ENCODE measurements at regions not wholly inside any gene's neighbourhood (a gene's known extent, or its start where the extent isn't known, plus 50 kb on each side); places are given as distances from the start of the nearest gene placed in this dataset.
"Not testable (repeated sequence)": the region's sequence is repeated elsewhere in the genome, so short reads cannot be mapped to it uniquely, and the experiment has no call there.

- DNase-seq: not testable (repeated sequence)
Observed at GRCh38 chr7:9552431-9552830, 1119.0 kb downstream of the NXPH1 start.

- no peak for DNase-seq
Observed at GRCh38 chr7:9557853-9558252, 1124.4 kb downstream of the NXPH1 start.

GRCh38 chr7:9575716-9576115 lies 1142.3 kb downstream of the NXPH1 start:
- no peak for DNase-seq

- no peak for DNase-seq
Observed at GRCh38 chr7:9582824-9583223, 1149.4 kb downstream of the NXPH1 start.

- DNase-seq: no peak
Observed at GRCh38 chr7:9598411-9598810, 1165.0 kb downstream of the NXPH1 start.

GRCh38 chr7:9600974-9601373 lies 1167.6 kb downstream of the NXPH1 start:
- DNase-seq: no peak

- DNase-seq: no peak
Observed at GRCh38 chr7:9603291-9603690, 1169.9 kb downstream of the NXPH1 start.

DNA sequence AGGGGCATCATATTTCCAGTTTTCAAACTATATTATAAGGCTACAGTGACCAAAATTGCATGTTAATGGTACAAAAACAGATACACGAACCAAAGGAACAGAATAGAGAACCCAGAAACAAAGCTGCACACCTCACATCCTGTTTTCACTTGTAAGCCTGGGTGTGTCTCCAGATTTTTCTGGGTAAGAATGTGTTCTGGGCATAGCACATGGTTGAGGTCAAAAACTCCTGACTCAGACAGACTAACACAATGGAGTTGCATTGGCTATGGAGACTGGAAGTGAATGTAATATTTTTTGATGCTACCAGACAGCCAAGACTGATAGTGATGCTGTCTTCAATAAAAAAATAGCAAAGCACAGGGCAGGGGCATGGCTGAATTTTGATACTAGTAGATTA lies 1175.2 kb downstream of the NXPH1 start:
- DNase-seq: no peak

GRCh38 chr7:9620899-9621298 lies 1187.5 kb downstream of the NXPH1 start:
- DNase-seq: not testable (repeated sequence)

DNA sequence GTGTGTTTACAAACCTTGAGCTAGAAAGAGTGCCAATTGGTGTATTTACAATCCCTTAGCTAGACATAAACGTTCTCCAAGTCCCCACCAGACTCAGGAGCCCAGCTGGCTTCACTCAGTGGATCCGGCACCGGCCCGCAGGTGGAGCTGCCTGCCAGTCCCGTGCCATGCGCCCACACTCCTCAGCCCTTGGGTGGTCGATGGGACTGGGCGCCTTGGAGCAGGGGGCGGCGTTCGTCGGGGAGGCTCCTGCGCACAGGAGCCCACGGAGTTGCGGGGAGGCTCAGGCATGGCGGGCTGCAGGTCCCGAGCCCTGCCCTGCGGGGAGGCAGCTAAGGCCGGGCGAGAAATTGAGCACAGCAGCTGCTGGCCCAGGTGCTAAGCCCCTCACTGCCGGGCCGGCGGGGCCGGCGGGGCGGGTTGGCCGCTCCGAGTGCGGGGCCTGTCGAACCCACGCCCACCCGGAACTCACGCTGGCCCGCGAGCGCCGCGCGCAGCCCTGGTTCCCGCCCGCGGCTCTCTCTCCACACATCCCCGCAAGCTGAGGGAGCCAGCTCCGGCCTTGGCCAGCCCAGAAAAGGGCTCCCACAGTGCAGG lies 1188.0 kb downstream of the NXPH1 start:
- not testable (repeated sequence) for DNase-seq

GRCh38 chr7:9621927-9622326 lies 1188.5 kb downstream of the NXPH1 start:
- DNase-seq: no peak

DNA sequence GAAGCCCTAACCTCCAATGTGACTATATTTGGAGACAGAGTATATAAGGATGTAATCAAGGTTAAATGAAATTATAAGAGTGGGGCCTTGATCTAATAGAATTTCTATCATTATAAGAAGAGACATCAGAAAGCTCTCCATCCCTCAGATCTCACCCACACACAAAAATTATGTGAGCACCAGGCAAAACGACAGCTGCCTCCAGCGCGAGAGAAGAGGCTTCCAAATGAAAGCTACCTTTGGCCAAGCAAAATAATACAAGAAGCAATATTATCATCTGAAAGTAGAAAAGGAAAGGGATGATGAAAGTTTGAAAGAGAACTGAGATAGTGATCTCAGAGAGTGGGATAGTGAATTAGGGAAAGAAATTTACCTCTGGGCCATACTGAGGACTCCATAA lies 1192.5 kb downstream of the NXPH1 start:
- no peak for DNase-seq

- DNase-seq: no peak
Observed at GRCh38 chr7:9645756-9646155, 1212.3 kb downstream of the NXPH1 start.

DNA sequence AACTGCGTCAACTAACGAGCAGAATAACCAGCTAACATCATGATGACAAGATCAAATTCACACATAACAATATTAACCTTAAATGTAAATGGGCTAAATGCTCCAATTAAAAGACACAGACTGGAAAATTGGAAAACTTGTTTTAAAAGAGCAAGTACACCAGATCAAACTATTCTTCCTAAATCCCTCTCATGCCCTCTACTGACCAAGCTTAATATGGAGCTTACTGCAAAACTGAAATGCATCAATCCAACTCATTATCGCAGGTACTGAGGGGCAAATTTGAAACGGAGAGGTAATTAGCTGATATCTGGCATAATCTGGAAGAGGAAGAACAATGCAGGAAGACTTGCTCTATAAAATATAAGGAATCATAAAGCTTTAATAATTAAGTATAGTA lies 1223.8 kb downstream of the NXPH1 start:
- DNase-seq: no peak

GRCh38 chr7:9671979-9672917 lies 1238.8 kb downstream of the NXPH1 start:
- no peak for DNase-seq

- DNase-seq: no peak
Observed at GRCh38 chr7:9680713-9681112, 1247.3 kb downstream of the NXPH1 start.

GRCh38 chr7:9681284-9681683 lies 1247.9 kb downstream of the NXPH1 start:
- DNase-seq: no peak

DNA sequence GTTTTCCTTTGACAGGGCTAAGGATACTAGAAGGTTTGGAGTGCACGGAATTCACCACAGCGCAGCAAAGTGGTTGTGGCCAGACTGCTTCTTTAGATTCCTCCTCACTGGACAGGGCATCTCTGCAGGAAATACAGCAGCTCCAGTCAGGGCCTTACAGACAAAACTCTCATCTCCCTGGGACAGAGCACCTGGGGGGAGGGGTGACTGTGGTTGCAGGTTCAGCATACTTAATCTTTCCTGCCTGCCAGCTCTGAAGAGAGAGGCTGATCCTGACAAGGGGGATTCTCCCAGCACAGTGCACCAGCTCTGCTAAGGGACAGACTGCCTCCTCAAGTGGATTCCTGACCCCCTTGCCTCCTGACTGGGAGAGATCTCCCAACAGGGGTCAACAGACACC lies 1257.9 kb downstream of the NXPH1 start:
- DNase-seq: no peak

- no peak for DNase-seq
Observed at GRCh38 chr7:9698375-9698774, 1265.0 kb downstream of the NXPH1 start.

DNA sequence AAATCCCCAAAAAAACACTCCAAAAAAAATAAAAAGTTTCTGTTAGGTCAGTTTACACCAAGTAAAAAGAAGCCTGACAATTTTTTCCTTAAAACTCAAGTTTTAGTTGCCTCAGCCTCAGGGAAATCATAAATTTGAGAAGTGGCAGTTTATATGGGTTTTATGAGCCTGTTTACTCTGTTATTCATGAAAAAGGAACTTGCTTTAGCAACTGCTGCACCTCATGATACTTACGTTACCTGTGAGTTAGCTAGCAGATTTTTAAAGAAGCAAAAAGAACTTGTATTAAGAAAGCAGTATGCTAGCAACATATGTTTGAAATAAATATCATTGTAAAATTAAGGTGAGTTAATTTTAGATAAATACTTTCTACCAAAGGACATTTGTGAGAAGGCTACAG lies 1264.5 kb upstream of the PHF14 start:
- DNase-seq: no peak

- no peak for DNase-seq
Observed at GRCh38 chr7:9711259-9711918, 1262.3 kb upstream of the PHF14 start.

DNA sequence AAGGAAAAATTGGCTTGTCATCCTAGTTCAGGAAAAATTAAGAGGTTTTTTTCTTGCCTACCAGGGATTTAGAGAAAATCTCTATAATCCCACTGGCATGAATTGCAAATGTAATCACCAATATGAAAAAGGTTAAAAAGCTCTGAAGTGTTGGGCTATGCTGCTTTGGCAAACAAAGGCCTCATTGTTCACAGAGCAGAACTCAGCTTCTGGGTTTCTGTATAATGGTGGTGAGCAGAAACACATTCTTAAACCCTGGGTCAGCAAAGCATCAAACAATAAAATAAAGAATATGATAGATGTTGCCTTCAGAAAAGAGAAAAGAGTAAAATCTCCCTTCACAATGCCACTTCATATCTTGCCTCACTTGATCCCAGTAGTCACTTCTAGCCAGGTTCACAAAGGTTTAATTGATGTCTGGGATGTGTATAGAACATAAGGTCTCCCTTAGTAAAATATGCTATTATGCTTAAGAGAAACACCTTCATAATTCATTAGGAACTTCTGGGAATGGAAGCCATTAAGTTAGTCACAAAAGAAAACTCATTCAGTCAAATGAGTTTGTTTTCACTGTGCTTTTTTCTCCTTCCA lies 1255.5 kb upstream of the PHF14 start:
- no peak for DNase-seq

DNA sequence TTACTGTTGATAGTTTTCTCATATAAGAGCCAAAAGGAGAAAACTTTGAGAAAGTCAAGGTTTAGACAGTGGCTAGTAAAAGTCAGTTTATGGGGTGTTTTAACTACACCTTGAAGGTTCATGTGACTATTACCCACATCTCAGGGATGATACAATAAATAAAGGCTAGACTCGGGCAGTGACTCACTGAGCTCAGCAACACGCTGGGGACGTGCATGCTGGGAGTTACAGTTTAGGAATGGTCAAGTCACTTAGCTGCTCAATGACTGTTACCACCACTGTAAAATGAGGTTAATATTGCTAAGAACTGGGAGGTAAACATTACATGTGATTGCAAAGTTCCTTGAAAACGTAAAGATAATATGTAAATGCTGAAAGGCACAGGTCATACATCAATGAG lies 1254.4 kb upstream of the PHF14 start:
- DNase-seq: no peak

DNA sequence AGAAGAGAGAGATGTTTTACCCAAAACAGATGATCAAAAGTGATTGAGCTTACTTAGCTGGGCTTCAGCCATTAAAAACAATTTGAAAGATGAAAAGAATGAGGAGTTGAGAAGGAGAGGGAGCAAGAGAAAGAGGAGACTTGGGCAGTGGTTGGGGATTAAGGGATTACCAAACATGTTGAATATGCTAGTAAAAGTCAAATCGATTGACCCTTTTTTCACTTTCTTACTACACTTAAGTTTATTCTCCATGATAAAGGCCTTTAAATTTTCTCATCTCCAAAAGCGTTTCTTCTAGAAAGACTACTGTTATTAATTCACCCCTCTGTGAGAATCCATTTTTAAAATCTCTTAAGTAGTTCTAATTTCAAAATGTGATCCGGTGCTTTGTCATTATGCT lies 1254.0 kb upstream of the PHF14 start:
- no peak for DNase-seq

All from NCI-H2029 treated with DMSO at 0.1 percent for 48 hours (cell line).